HFF-Myc (cell line): ENCODE measurements at regions not wholly inside any gene's neighbourhood (a gene's known extent, or its start where the extent isn't known, plus 50 kb on each side); places are given as distances from the start of the nearest gene placed in this dataset.

ENCODE experiments used
- DNase-seq: peaks from one replicate; pipeline ENCODE4 v3.0.0-alpha.2; 2011; ENCODE audit warnings: low read depth; ENCODE audit errors: extremely low read depth
- H3K4me3 ChIP-seq: replicated peaks from 2 replicates; pipeline ENCODE4 v1.5.1; 2011; ENCODE audit warnings: low read depth, mild to moderate bottlenecking, control low read depth, low read length
- CTCF ChIP-seq: IDR thresholded peaks from 2 replicates; pipeline ENCODE4 v1.5.1; 2012; ENCODE audit warnings: mild to moderate bottlenecking, low read depth, low read length, control low read depth; ENCODE audit errors: missing control alignments

DNA sequence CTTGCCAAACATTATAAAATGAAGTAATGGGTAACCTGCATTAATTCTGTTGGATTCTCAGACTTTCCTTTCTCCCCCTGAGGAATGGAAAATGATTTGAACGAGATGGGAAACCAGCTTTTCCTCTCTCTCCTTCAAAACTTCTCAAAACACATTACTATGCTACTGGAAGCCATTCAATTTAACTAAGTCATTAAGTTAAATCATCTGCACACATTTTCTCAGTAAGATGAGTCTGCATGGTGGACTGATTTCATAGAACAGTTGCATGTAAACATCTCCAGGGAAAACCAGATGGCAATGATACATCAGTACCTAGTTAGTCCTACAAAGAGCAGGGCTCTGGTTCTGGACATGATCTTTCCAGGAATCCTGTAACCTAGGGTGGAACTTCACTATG lies 59.9 kb downstream of the BMP4 start:
- peak; percentile 81 for DNase-seq

DNA sequence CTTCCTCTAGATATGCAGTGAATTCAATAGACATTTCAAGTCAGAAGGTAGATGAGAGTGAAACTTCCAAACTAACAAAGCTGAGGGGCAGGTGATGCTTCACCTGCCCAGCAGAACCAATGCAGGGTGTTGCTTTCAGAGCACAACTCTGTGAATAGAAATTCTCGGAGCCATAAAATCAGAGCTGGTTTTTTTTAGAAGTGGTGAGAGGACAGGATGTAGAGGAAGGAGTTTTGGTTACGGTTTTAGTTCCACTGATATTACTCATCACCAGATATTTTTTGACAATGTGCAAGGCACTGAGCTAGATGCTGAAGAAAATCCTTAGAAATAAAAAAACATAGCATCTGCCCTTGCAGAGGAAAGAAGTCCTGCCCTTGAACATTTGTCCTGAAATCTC lies 62.2 kb downstream of the BMP4 start:
- DNase-seq, result peak; percentile 63
- TF ChIP-seq CTCF, result no peak
- no peak overlapping the region for H3K4me3 ChIP-seq

More for the DNA sequence above, 59.9 kb downstream of the BMP4 start:
- TF ChIP-seq CTCF, result no peak
- no peak overlapping the region for H3K4me3 ChIP-seq

- no peak for TF ChIP-seq CTCF
- H3K4me3 ChIP-seq, result no peak overlapping the region
These were observed 63.3 kb downstream of the BMP4 start for GRCh38 chr14:53893374-53893773.

GRCh38 chr14:53890611-53891101 lies 66.0 kb downstream of the BMP4 start:
- no peak overlapping the region for H3K4me3 ChIP-seq
- TF ChIP-seq CTCF, result no peak
- no peak for DNase-seq

More at GRCh38 chr14:53893374-53893773, 63.3 kb downstream of the BMP4 start:
- no peak for DNase-seq

- DNase-seq, result no peak
- no peak overlapping the region for H3K4me3 ChIP-seq
- no peak for TF ChIP-seq CTCF
These were observed 67.9 kb downstream of the BMP4 start for GRCh38 chr14:53888535-53889386.

- no peak overlapping the region for H3K4me3 ChIP-seq
- TF ChIP-seq CTCF, result no peak
- no peak for DNase-seq
These were observed 71.4 kb downstream of the BMP4 start for GRCh38 chr14:53885136-53885640.
